GM13976 (cell line): ENCODE measurements at regions not wholly inside any gene's neighbourhood (a gene's known extent, or its start where the extent isn't known, plus 50 kb on each side); places are given as distances from the start of the nearest gene placed in this dataset.

Experiments
- DNase-seq: peaks from one replicate; pipeline ENCODE4 v3.0.0; 2012; ENCODE audit warnings: low spot score
- in situ Hi-C: fragments of 300-500 bp; cut with MboI; formaldehyde crosslinking; loops from one replicate; pipeline ENCODE4 v1.12.0; 2022; ENCODE audit warnings: low sequenced_read_pairs, mixed read lengths, inconsistent platforms; ENCODE audit not compliant: unreplicated experiment
- TF ChIP-seq, protein P1 (sequence below): IDR thresholded peaks from 2 replicates; pipeline ENCODE4 v1.5.1; 2012; ENCODE audit warnings: borderline replicate concordance, mild to moderate bottlenecking; ENCODE audit not compliant: insufficient read depth; ENCODE audit errors: extremely low read depth, missing control alignments, control extremely low read depth

DNA sequence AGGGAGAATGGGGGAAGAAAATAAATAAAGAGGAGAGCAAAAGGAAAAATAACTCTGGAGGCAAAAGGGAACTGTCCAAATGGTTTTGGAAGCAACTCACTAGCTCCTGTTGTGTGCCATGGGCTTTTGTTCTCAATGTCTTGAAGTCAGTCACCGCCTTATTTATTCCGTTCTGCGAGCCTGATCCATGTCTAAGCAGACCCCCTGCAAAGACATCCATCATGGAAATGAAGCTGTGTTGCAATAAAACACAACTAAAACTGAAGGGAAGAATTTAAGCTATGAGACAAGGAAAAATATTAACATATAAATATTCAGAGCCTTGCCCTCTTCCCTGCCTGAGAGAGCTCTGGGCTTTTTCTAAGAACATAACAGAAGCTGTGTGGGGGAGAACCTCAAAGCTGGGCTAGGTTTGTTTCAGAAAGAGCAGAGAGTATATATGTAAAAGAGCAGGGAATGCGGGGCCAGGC, 373.2 kb upstream of the CNR1 start:
- TF ChIP-seq, protein P1, sequence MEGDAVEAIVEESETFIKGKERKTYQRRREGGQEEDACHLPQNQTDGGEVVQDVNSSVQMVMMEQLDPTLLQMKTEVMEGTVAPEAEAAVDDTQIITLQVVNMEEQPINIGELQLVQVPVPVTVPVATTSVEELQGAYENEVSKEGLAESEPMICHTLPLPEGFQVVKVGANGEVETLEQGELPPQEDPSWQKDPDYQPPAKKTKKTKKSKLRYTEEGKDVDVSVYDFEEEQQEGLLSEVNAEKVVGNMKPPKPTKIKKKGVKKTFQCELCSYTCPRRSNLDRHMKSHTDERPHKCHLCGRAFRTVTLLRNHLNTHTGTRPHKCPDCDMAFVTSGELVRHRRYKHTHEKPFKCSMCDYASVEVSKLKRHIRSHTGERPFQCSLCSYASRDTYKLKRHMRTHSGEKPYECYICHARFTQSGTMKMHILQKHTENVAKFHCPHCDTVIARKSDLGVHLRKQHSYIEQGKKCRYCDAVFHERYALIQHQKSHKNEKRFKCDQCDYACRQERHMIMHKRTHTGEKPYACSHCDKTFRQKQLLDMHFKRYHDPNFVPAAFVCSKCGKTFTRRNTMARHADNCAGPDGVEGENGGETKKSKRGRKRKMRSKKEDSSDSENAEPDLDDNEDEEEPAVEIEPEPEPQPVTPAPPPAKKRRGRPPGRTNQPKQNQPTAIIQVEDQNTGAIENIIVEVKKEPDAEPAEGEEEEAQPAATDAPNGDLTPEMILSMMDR, result no peak
- DNase-seq, result no peak
- in situ Hi-C loops, result no loop called here

DNA sequence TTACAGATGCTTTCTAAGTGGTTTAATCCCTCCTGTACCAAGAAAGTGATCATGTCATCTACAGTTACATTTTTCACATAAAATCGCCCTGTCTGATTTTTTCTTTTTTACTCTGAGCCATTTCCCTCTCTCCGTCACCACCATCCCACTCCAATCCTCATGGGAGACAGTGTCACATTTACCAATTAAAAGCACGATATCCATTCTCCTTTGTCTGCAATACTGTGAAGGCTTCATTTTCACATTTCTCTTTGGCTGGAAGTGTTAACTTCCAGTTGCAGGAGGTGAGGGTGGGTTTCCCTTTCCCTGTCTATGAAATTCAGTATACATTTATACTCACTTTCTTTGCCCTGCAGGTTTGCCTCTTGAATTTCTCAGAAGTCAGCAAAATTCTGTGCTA, 372.7 kb upstream of the CNR1 start:
- TF ChIP-seq, protein P1, result no peak
- DNase-seq, result no peak
- in situ Hi-C loops, result no loop called here

DNA sequence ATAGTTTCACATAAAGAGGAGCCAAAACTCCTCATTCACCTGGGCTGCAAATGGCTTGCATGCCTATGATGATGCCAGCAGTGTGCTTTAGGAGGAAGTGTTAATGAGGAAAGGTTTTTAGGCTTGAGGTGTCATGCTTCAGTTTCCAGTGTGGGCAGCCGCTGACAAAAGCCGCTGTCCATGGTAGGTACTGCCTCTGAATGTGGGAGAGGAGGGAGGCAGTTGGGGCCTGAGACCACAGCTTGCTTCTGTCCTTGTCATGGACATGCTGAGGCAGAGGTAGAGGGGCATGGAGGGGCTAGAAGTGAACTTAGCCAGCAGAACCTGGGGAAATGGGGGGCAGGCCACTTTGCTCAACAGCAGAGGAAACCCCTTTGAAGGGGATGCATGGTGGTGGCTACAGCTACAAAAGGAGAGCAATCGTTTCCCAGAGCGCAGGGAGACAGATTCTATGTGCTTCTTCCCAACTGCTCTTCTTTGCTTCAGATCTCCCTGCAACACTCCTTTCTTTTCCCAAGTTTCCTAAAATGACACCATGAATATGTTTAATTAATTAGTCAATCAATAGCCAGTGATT, 372.1 kb upstream of the CNR1 start:
- in situ Hi-C loops, result no loop called here
- TF ChIP-seq, protein P1, result no peak
- DNase-seq, result peak; percentile 46

DNA sequence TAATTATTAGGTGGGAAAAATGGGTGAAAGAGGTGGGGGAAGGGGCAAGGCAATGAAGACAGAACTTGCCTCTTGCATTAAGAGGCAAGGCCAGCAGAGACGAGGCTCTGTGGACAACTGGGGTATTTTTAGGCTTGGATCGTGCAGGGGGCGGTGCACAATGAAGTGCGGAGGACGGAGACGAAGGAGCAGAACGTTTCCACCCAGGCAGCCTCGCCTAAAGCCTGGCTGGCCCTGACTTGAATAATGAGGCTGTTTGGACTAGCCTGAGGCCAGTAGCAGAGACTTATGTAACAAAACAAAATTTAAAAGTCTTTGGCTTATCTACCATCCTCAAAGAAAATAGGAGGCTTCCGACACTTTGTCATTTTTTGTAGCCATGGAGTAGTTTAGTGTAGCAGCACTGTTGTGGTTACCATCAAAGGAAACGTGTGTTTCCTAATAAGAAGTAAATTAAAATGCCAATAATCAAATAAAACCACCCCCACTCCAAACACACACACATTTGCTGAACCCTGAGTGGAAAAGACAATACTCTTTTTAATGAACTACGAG, 370.0 kb upstream of the CNR1 start:
- TF ChIP-seq, protein P1, result no peak

DNA sequence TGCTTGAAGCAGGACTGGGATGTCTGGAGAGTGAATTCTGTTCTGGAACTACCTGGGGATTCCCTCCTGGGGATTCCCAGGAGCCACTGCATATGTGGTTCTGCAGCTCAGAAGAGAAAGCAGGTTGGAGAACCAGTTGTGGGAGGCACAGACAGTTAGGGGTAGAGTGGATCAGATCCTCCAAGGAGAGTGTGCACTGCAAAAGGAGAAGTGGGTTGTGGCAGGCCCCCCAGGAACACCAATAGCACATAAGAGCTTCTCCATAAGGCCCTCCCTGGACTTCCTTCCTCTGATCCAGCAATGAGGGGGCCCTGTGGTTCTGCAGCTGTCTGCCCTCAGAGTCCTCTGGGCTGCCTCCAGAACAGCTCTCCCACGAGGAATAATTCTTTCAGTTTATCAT, 369.2 kb upstream of the CNR1 start:
- TF ChIP-seq, protein P1, result no peak
- DNase-seq, result no peak
- in situ Hi-C loops, result no loop called here

More for the DNA sequence above, 370.0 kb upstream of the CNR1 start:
- in situ Hi-C loops, result no loop called here
- DNase-seq, result no peak

DNA sequence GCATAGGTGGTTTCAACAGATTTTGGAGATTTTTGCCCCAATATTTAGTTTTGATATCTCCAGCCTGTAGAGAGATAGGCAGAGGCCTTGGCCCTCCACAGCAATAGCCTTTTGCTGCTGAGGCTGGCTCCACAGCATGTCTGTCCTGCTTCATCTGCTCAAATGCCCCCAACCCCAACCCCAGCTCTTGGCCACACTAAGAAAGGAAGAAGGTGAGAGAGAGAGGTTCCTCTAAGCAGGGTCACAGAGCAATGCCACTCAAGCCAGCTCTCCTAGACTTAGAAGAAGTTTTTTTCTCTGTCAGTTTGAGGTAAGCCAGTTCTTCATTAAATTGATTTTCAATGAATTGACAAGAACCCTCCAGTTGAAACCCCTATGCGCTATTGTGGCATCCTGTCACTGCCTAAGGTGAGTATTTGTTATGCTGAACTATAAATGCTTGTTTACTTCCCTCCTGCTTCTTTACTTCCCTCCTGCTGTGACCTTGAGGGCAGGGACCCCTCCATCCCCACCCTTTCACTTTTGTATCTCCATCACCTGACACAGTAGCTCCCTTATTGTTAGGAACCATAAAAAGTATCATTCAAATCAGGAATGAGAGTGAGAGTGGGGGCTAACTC, 366.2 kb upstream of the CNR1 start:
- TF ChIP-seq, protein P1, result no peak
- no peak for DNase-seq
- in situ Hi-C loops, result no loop called here

DNA sequence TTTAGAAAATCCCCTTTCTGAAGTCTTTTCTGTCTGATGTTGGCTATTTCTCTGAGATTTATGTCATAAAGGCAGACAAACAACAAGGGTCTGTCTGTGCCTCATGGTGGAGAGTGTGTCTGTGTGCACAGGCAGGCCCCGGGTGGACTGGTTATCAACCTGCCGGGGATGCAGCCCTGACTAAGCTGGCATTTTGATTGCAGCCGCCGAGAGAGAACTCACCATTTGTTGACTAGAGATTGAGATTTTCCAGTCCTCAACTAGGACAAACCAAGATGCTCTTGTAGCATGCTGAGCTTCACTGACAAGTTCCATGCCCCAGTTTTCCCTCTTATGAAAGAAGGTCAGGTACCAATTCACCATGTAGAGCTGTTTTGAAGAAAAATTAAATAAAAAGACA, 363.6 kb upstream of the CNR1 start:
- TF ChIP-seq, protein P1, result no peak
- in situ Hi-C loops, result no loop called here
- no peak for DNase-seq
